ENCODE measurements at regions not wholly inside any gene's neighbourhood (a gene's known extent, or its start where the extent isn't known, plus 50 kb on each side); places are given as distances from the start of the nearest gene placed in this dataset.

DNA sequence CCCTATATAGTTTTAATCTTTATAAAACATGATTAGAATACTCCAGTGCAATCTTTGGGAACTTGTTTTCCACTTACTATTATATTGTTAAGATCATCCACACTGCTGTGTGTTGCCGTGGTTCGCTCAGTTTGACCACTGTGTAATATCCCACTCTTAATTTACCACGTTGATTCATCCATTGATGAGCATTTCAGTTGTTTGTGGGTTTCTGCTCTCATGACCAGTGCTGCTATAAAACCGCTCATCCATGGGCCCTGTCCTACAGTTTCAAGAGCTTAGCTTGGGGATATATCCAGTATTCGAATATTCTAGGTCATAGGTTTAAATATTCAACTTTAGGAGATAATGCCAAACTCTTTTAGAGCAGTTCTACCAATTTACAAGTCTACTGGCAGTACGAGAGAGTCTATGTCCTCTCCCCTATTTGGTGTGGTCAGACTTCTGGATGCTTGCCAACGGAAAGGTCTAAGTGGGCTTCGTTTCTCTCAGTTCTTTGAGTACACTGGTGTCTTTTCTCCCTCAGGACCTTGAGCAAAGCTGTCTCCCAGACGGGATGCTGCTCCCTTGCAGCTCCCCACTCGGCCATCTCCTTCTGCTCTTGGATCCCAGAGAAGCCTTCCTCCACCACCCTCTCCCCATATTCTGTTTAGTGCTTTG, 94.9 kb upstream of the ALX4 start:
- RAD21 ChIA-PET (ENCODE audit: low non-redundant PET in 1 of 2, low total read pairs in 2 of 2, uncharacterized antibody in 2 of 2, unreplicated experiment in 2 of 2) = no interaction called here

DNA sequence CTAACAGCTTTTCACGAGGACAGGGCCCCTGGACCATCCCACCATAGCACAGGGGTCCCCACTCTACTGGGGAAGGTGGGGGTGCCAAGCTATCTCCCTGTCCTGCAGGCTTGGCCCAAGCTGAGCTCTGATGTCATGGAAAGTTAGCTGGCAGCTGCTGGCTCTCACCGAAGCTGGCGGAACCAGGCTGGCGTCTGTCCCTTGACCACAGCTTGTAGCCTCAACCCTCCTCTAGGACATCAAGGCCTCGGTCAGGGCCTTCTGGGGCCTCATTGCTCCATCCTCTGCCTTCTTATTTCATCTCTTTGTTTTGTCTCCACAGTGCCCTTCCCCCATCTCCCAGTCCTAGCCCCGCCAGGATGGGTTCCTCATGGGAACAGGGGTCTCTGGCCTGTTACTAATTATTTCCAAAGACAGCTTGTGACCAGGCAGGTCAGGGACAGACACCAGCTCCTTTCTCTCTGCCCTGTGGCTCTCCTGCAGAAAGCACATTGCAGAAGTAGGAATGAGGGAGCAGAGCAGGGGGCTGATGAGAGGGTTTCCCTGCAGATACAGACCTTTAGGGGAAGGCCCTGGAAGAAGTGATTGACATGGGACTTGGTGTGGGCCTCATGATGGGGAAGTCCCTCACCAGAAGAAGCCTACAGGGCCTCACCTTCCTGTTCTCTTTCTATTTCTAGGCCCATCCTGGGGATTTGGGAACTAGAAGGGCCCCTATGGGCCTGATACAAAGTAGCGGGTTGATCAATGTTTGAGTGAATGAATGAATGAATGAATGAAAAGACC, 97.5 kb upstream of the ALX4 start:
- no peaks in the 10 kb centered on the region for H3K9me2 ChIP-seq (ENCODE audit: insufficient read depth)
- no peaks in the 10 kb centered on the region for H3K36me3 ChIP-seq (ENCODE audit: control insufficient read depth in 1 of 2, insufficient read depth in 2 of 2, low read length in 2 of 2)
- TF ChIP-seq SRF (IDR thresholded peaks at IDR 0.05; ENCODE audit: low read depth) (no peak), ZNF274 (IDR thresholded peaks at IDR 0.05; ENCODE audit: low read depth, low read length) (no peak), SIN3A (IDR thresholded peaks at IDR 0.05; ENCODE audit: low read depth) (no peak), RAD21 (IDR thresholded peaks at IDR 0.05; ENCODE audit: low read depth) (no peak), CBX3 (IDR thresholded peaks at IDR 0.05; ENCODE audit: low read depth) (no peak), EGR1 (IDR thresholded peaks at IDR 0.05; ENCODE audit: low read depth) (no peak), JUND (IDR thresholded peaks at IDR 0.05) (no peak), FOSL1 (IDR thresholded peaks at IDR 0.05; ENCODE audit: low read depth) (no peak)
- TF ChIP-seq, protein P1, sequence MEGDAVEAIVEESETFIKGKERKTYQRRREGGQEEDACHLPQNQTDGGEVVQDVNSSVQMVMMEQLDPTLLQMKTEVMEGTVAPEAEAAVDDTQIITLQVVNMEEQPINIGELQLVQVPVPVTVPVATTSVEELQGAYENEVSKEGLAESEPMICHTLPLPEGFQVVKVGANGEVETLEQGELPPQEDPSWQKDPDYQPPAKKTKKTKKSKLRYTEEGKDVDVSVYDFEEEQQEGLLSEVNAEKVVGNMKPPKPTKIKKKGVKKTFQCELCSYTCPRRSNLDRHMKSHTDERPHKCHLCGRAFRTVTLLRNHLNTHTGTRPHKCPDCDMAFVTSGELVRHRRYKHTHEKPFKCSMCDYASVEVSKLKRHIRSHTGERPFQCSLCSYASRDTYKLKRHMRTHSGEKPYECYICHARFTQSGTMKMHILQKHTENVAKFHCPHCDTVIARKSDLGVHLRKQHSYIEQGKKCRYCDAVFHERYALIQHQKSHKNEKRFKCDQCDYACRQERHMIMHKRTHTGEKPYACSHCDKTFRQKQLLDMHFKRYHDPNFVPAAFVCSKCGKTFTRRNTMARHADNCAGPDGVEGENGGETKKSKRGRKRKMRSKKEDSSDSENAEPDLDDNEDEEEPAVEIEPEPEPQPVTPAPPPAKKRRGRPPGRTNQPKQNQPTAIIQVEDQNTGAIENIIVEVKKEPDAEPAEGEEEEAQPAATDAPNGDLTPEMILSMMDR (IDR thresholded peaks at IDR 0.05 in 2 of 3, conservative IDR thresholded peaks at IDR 0.05 in 1 of 3; ENCODE audit: borderline replicate concordance in 1 of 3, insufficient read depth in 1 of 3, low read depth in 2 of 3, low read length in 2 of 3) = no peak
- TF ChIP-seq, protein P2, sequence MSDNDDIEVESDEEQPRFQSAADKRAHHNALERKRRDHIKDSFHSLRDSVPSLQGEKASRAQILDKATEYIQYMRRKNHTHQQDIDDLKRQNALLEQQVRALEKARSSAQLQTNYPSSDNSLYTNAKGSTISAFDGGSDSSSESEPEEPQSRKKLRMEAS (IDR thresholded peaks at IDR 0.05) = no peak
- ATAC-seq = no peak
- no peak overlapping the region for H3K9ac ChIP-seq (ENCODE audit: low read length)
- intact Hi-C loops (cut with micrococcal nuclease) = no loop called here
- ChIA-PET POLR2A (no interaction called here), CTCF (interaction anchor here (0.8 kb wide), 1 partner anchor 20 kb away, joined by 3 read pairs; no protein-coding TSS in a partner anchor), RAD21 (ENCODE audit: low non-redundant PET in 1 of 2, low total read pairs in 2 of 2, uncharacterized antibody in 2 of 2, unreplicated experiment in 2 of 2) (no interaction called here)
- no peak for DNase-seq (ENCODE audit: low read depth, low spot score)
- H3K4me2 ChIP-seq (ENCODE audit: low read length) = no peak overlapping the region
- H3K79me2 ChIP-seq (ENCODE audit: insufficient read depth, low read length) = no peaks in the 10 kb centered on the region
- no peak overlapping the region for H3K4me3 ChIP-seq (replicated peaks in 1 of 2; ENCODE audit: low read depth in 1 of 2, low read length in 2 of 2)
- H3K4me1 ChIP-seq (ENCODE audit: control insufficient read depth in 1 of 2, insufficient read depth in 2 of 2, low read length in 2 of 2) = 0 out of 4 replicates have a peak, but pooled peaks cover 0 to 3% of the 10 kb centered on the region in 2 experiments
- no peak overlapping the region for H2AFZ ChIP-seq (ENCODE audit: low read depth, low read length, poor library complexity, severe bottlenecking)
- no TSS peak for BruUV-seq (replicated peaks)
- no peaks in the 10 kb centered on the region for H4K20me1 ChIP-seq (ENCODE audit: insufficient read depth)
- no peaks in the 10 kb centered on the region for H3K9me3 ChIP-seq (ENCODE audit: control insufficient read depth in 1 of 2, insufficient read depth in 1 of 2, low read depth in 1 of 2, low read length in 2 of 2)
- H3K27me3 ChIP-seq (ENCODE audit: insufficient read depth, low read length) = peaks cover 18% of the 10 kb centered on the region; the same call in 1 of the 2 replicates
- no peak overlapping the region for H3K27ac ChIP-seq (ENCODE audit: low read depth, low read length)

More for the DNA sequence above, 94.9 kb upstream of the ALX4 start:
- Histone ChIP-seq H3K9ac (ENCODE audit: low read length) (no peak overlapping the region), H3K4me2 (ENCODE audit: low read length) (no peak overlapping the region), H3K4me3 (replicated peaks in 1 of 2; ENCODE audit: low read depth in 1 of 2, low read length in 2 of 2) (no peak overlapping the region), H3K27ac (ENCODE audit: low read depth, low read length) (no peak overlapping the region), H2AFZ (ENCODE audit: low read depth, low read length, poor library complexity, severe bottlenecking) (no peak overlapping the region), H3K27me3 (ENCODE audit: insufficient read depth, low read length) (peaks cover 14% of the 10 kb centered on the region; the same call in 1 of the 2 replicates), H3K9me2 (ENCODE audit: insufficient read depth) (no peaks in the 10 kb centered on the region), H3K9me3 (ENCODE audit: control insufficient read depth in 1 of 2, insufficient read depth in 1 of 2, low read depth in 1 of 2, low read length in 2 of 2) (no peaks in the 10 kb centered on the region), H3K79me2 (ENCODE audit: insufficient read depth, low read length) (no peaks in the 10 kb centered on the region), H4K20me1 (ENCODE audit: insufficient read depth) (no peaks in the 10 kb centered on the region), H3K4me1 (ENCODE audit: control insufficient read depth in 1 of 2, insufficient read depth in 2 of 2, low read length in 2 of 2) (0 out of 4 replicates have a peak, but pooled peaks cover 0 to 3% of the 10 kb centered on the region in 2 experiments), H3K36me3 (ENCODE audit: control insufficient read depth in 1 of 2, insufficient read depth in 2 of 2, low read length in 2 of 2) (no peaks in the 10 kb centered on the region)
- POLR2A ChIA-PET = no interaction called here
- DNase-seq (ENCODE audit: low read depth, low spot score) (no peak), ATAC-seq (no peak)
- CTCF ChIA-PET = no interaction called here
- TF ChIP-seq EZH2 (IDR thresholded peaks at IDR 0.05) = no peak
- TF ChIP-seq CBX3 (IDR thresholded peaks at IDR 0.05; ENCODE audit: low read depth) = no peak
- TF ChIP-seq EZH2phosphoT487 (IDR thresholded peaks at IDR 0.05; ENCODE audit: borderline replicate concordance) = no peak
- no peak for TF ChIP-seq TCF7L2 (IDR thresholded peaks at IDR 0.05; ENCODE audit: borderline replicate concordance, extremely low read depth, insufficient read depth, insufficient read length)
- intact Hi-C loops (cut with micrococcal nuclease) = no loop called here
- BruUV-seq (replicated peaks) = no TSS peak

Measured in HCT116 (cell line).